ENCODE measurements at regions not wholly inside any gene's neighbourhood (a gene's known extent, or its start where the extent isn't known, plus 50 kb on each side); places are given as distances from the start of the nearest gene placed in this dataset.
"Not testable (repeated sequence)": the region's sequence is repeated elsewhere in the genome, so short reads cannot be mapped to it uniquely, and the experiment has no call there.

- H3K4me3 Mint-ChIP-seq = no peak overlapping the region
- peak overlapping the region in 1 of 7 donors; percentile 33 for H3K27ac Mint-ChIP-seq
- H3K4me1 Mint-ChIP-seq = no peaks in the 10 kb centered on the region
- no peaks in the 10 kb centered on the region for H3K36me3 Mint-ChIP-seq
- H3K4me2 ChIP-seq (replicated peaks; ENCODE audit: extremely low read depth, low read length, poor library complexity, severe bottlenecking) = no peak overlapping the region
- H4K20me1 ChIP-seq (ENCODE audit: insufficient read depth, low read length) = no peaks in the 10 kb centered on the region
- no peaks in the 10 kb centered on the region for H3K27me3 Mint-ChIP-seq (ENCODE audit: low read depth in 3 of 3)
- H3K9ac ChIP-seq (ENCODE audit: insufficient read depth, low read length, poor library complexity, severe bottlenecking) = no peak overlapping the region
- H3K36me3 ChIP-seq (replicated peaks in 1 of 2; ENCODE audit: control insufficient read depth in 1 of 2, insufficient read depth in 2 of 2, low read length in 2 of 2) = no peaks in the 10 kb centered on the region
- intact Hi-C loops (cut with micrococcal nuclease) = no loop called here
- H2AFZ ChIP-seq (ENCODE audit: insufficient read depth, low read depth, low read length, poor library complexity, severe bottlenecking) = no peak overlapping the region
- DNase-seq = no peak
- no peaks in the 10 kb centered on the region for H3K79me2 ChIP-seq (ENCODE audit: insufficient read depth, low read length)
- H3K9me3 ChIP-seq (replicated peaks in 1 of 2; ENCODE audit: control insufficient read depth in 1 of 2, insufficient read depth in 1 of 2, low read length in 2 of 2) = peaks cover 11 to 19% of the 10 kb centered on the region in 2 donors
- H3K27ac ChIP-seq (ENCODE audit: low read depth in 1 of 2, low read length in 2 of 2) = no peak overlapping the region
- H3K4me3 ChIP-seq (replicated peaks in 1 of 3; ENCODE audit: low read depth in 2 of 3, low read length in 3 of 3) = no peak overlapping the region
- WGBS (ENCODE audit: insufficient coverage) = no CpG with 5 or more reads among the region's 13 CpGs
- no peaks in the 10 kb centered on the region for H3K4me1 ChIP-seq (ENCODE audit: control insufficient read depth in 1 of 2, insufficient read depth in 2 of 2, low read length in 2 of 2)
- no peaks in the 10 kb centered on the region for H3K27me3 ChIP-seq (ENCODE audit: control insufficient read depth in 2 of 2, insufficient read depth in 2 of 2, low read length in 2 of 2)
- H3K9me3 Mint-ChIP-seq = peaks cover 0 to 10% (median 3%) of the 10 kb centered on the region in 7 donors
- TF ChIP-seq CTCF (IDR thresholded peaks at IDR 0.05) = no peak
These were observed 364.6 kb upstream of the FAT1 start for GRCh38 chr4:187088070-187088799.

- Histone ChIP-seq H3K4me2 (replicated peaks; ENCODE audit: extremely low read depth, low read length, poor library complexity, severe bottlenecking) (no peak overlapping the region), H2AFZ (ENCODE audit: insufficient read depth, low read depth, low read length, poor library complexity, severe bottlenecking) (no peak overlapping the region), H3K27me3 (ENCODE audit: control insufficient read depth in 2 of 2, insufficient read depth in 2 of 2, low read length in 2 of 2) (no peaks in the 10 kb centered on the region), H4K20me1 (ENCODE audit: insufficient read depth, low read length) (no peaks in the 10 kb centered on the region), H3K9ac (ENCODE audit: insufficient read depth, low read length, poor library complexity, severe bottlenecking) (no peak overlapping the region), H3K79me2 (ENCODE audit: insufficient read depth, low read length) (no peaks in the 10 kb centered on the region), H3K27ac (ENCODE audit: low read depth in 1 of 2, low read length in 2 of 2) (no peak overlapping the region), H3K4me1 (ENCODE audit: control insufficient read depth in 1 of 2, insufficient read depth in 2 of 2, low read length in 2 of 2) (no peaks in the 10 kb centered on the region), H3K9me3 (replicated peaks in 1 of 2; ENCODE audit: control insufficient read depth in 1 of 2, insufficient read depth in 1 of 2, low read length in 2 of 2) (peaks cover 15 to 21% of the 10 kb centered on the region in 2 donors), H3K4me3 (replicated peaks in 1 of 3; ENCODE audit: low read depth in 2 of 3, low read length in 3 of 3) (no peak overlapping the region), H3K36me3 (replicated peaks in 1 of 2; ENCODE audit: control insufficient read depth in 1 of 2, insufficient read depth in 2 of 2, low read length in 2 of 2) (no peaks in the 10 kb centered on the region)
- H3K27me3 Mint-ChIP-seq (ENCODE audit: low read depth in 3 of 3) = no peaks in the 10 kb centered on the region
- no peaks in the 10 kb centered on the region for H3K36me3 Mint-ChIP-seq
- intact Hi-C loops (cut with micrococcal nuclease) = no loop called here
- DNase-seq = no peak
- TF ChIP-seq CTCF (IDR thresholded peaks at IDR 0.05) = no peak
- no peaks in the 10 kb centered on the region for H3K4me1 Mint-ChIP-seq
- no CpG with 5 or more reads among the region's 11 CpGs for WGBS (ENCODE audit: insufficient coverage)
- H3K27ac Mint-ChIP-seq = no peak overlapping the region
- H3K4me3 Mint-ChIP-seq = no peak overlapping the region
- H3K9me3 Mint-ChIP-seq = peaks cover 0 to 24% (median 3%) of the 10 kb centered on the region in 7 donors
These were observed 366.7 kb upstream of the FAT1 start for GRCh38 chr4:187090401-187090800.

- H3K4me1 ChIP-seq (ENCODE audit: control insufficient read depth in 1 of 2, insufficient read depth in 2 of 2, low read length in 2 of 2); H3K27ac ChIP-seq (ENCODE audit: low read depth in 1 of 2, low read length in 2 of 2); H3K4me2 ChIP-seq (replicated peaks; ENCODE audit: extremely low read depth, low read length, poor library complexity, severe bottlenecking); H3K36me3 Mint-ChIP-seq; H3K27me3 Mint-ChIP-seq (ENCODE audit: low read depth in 3 of 3); DNase-seq; H3K27ac Mint-ChIP-seq; H3K27me3 ChIP-seq (ENCODE audit: control insufficient read depth in 2 of 2, insufficient read depth in 2 of 2, low read length in 2 of 2); intact Hi-C loops (cut with micrococcal nuclease); H3K4me1 Mint-ChIP-seq; H3K79me2 ChIP-seq (ENCODE audit: insufficient read depth, low read length); H2AFZ ChIP-seq (ENCODE audit: insufficient read depth, low read depth, low read length, poor library complexity, severe bottlenecking); H3K9ac ChIP-seq (ENCODE audit: insufficient read depth, low read length, poor library complexity, severe bottlenecking); H3K4me3 Mint-ChIP-seq; H3K36me3 ChIP-seq (replicated peaks in 1 of 2; ENCODE audit: control insufficient read depth in 1 of 2, insufficient read depth in 2 of 2, low read length in 2 of 2); H4K20me1 ChIP-seq (ENCODE audit: insufficient read depth, low read length); H3K4me3 ChIP-seq (replicated peaks in 1 of 3; ENCODE audit: low read depth in 2 of 3, low read length in 3 of 3): not testable (repeated sequence)
- WGBS (ENCODE audit: insufficient coverage) = no CpG with 5 or more reads among the region's 6 CpGs
- H3K9me3 Mint-ChIP-seq = peaks cover 0 to 24% (median 6%) of the 10 kb centered on the region in 7 donors
- H3K9me3 ChIP-seq (replicated peaks in 1 of 2; ENCODE audit: control insufficient read depth in 1 of 2, insufficient read depth in 1 of 2, low read length in 2 of 2) = peaks cover 17 to 21% of the 10 kb centered on the region in 2 donors
These were observed 367.2 kb upstream of the FAT1 start for GRCh38 chr4:187090832-187091231.
